SK-N-SH treated with all-trans-retinoic acid at 6 μM for 48 hours (cell line): ENCODE measurements at regions not wholly inside any gene's neighbourhood (a gene's known extent, or its start where the extent isn't known, plus 50 kb on each side); places are given as distances from the start of the nearest gene placed in this dataset.

Source experiments
- BACH2 ChIP-seq: fragments of 250-450 bp; sonication (Bioruptor Pico); IDR thresholded peaks from 2 replicates; pipeline ENCODE4 v1.9.0; 2021; ENCODE audit warnings: mild to moderate bottlenecking, borderline replicate concordance
- CSRNP3 ChIP-seq: fragments of 250-450 bp; sonication (Bioruptor Pico); IDR thresholded peaks from 2 replicates; pipeline ENCODE4 v1.5.1; 2021; ENCODE audit warnings: mild to moderate bottlenecking, moderate library complexity
- OSR1 ChIP-seq: fragments of 250-450 bp; sonication (Bioruptor Pico); IDR thresholded peaks from 2 replicates; pipeline ENCODE4 v1.8.0; 2022; ENCODE audit warnings: moderate library complexity, mild to moderate bottlenecking, inconsistent platforms
- RARB ChIP-seq: fragments of 250-450 bp; sonication (Bioruptor Pico); IDR thresholded peaks from 2 replicates; pipeline ENCODE4 v1.8.0; 2021; ENCODE audit warnings: mild to moderate bottlenecking, moderate library complexity
- SNAI2 ChIP-seq: fragments of 250-450 bp; sonication (Bioruptor Pico); IDR thresholded peaks from 2 replicates; pipeline ENCODE4 v1.5.0; 2020; ENCODE audit warnings: mild to moderate bottlenecking, moderate library complexity
- TOX ChIP-seq: fragments of 250-450 bp; sonication (Bioruptor Pico); IDR thresholded peaks from 2 replicates; pipeline ENCODE4 v1.8.0; 2021; ENCODE audit warnings: mild to moderate bottlenecking, moderate library complexity, borderline replicate concordance
- TSHZ2 ChIP-seq: fragments of 250-450 bp; sonication (Bioruptor Pico); IDR thresholded peaks from 2 replicates; pipeline ENCODE4 v1.5.0; 2020; ENCODE audit warnings: mild to moderate bottlenecking, moderate library complexity
- ZC3H10 ChIP-seq: fragments of 250-450 bp; sonication (Bioruptor Pico); IDR thresholded peaks from 2 replicates; pipeline ENCODE4 v1.5.1; 2021; ENCODE audit warnings: mild to moderate bottlenecking, moderate library complexity
- ZFP3 ChIP-seq: fragments of 250-450 bp; sonication (Bioruptor Pico); IDR thresholded peaks from 2 replicates; pipeline ENCODE4 v1.5.0; 2020; ENCODE audit warnings: mild to moderate bottlenecking, moderate library complexity
- ZFP30 ChIP-seq: fragments of 450-650 bp; formaldehyde crosslinking; IDR thresholded peaks from 2 replicates; pipeline ENCODE4 v1.5.0; 2022; ENCODE audit warnings: mild to moderate bottlenecking, moderate library complexity
- TF ChIP-seq, protein P1 (sequence below): fragments of 250-450 bp; sonication (Bioruptor Pico); IDR thresholded peaks from 2 replicates; pipeline ENCODE4 v1.8.0; 2020; ENCODE audit warnings: mild to moderate bottlenecking, moderate library complexity, borderline replicate concordance
- TF ChIP-seq, protein P2 (sequence below): fragments of 250-450 bp; sonication (Bioruptor Pico); IDR thresholded peaks from 2 replicates; pipeline ENCODE4 v1.8.0; 2021; ENCODE audit warnings: low read depth, mild to moderate bottlenecking, moderate library complexity, borderline replicate concordance
- TF ChIP-seq, protein P3 (sequence below): fragments of 250-450 bp; sonication (Bioruptor Pico); IDR thresholded peaks from 2 replicates; pipeline ENCODE4 v1.5.1; 2020; ENCODE audit warnings: low read depth, mild to moderate bottlenecking, moderate library complexity

- TF ChIP-seq, protein P1, sequence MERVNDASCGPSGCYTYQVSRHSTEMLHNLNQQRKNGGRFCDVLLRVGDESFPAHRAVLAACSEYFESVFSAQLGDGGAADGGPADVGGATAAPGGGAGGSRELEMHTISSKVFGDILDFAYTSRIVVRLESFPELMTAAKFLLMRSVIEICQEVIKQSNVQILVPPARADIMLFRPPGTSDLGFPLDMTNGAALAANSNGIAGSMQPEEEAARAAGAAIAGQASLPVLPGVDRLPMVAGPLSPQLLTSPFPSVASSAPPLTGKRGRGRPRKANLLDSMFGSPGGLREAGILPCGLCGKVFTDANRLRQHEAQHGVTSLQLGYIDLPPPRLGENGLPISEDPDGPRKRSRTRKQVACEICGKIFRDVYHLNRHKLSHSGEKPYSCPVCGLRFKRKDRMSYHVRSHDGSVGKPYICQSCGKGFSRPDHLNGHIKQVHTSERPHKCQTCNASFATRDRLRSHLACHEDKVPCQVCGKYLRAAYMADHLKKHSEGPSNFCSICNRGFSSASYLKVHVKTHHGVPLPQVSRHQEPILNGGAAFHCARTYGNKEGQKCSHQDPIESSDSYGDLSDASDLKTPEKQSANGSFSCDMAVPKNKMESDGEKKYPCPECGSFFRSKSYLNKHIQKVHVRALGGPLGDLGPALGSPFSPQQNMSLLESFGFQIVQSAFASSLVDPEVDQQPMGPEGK (CRISPR knock-in tag): no peak
- TF ChIP-seq SNAI2 (CRISPR knock-in tag): no peak
- no peak for TF ChIP-seq CSRNP3 (CRISPR knock-in tag)
- TF ChIP-seq, protein P2, sequence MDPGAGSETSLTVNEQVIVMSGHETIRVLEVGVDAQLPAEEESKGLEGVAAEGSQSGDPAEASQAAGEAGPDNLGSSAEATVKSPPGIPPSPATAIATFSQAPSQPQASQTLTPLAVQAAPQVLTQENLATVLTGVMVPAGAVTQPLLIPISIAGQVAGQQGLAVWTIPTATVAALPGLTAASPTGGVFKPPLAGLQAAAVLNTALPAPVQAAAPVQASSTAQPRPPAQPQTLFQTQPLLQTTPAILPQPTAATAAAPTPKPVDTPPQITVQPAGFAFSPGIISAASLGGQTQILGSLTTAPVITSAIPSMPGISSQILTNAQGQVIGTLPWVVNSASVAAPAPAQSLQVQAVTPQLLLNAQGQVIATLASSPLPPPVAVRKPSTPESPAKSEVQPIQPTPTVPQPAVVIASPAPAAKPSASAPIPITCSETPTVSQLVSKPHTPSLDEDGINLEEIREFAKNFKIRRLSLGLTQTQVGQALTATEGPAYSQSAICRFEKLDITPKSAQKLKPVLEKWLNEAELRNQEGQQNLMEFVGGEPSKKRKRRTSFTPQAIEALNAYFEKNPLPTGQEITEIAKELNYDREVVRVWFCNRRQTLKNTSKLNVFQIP: no peak
- TF ChIP-seq ZC3H10: no peak
- TF ChIP-seq ZFP3: no peak
- TF ChIP-seq RARB (CRISPR knock-in tag): no peak
- no peak for TF ChIP-seq TOX
- no peak for TF ChIP-seq OSR1 (CRISPR knock-in tag)
- TF ChIP-seq, protein P3, sequence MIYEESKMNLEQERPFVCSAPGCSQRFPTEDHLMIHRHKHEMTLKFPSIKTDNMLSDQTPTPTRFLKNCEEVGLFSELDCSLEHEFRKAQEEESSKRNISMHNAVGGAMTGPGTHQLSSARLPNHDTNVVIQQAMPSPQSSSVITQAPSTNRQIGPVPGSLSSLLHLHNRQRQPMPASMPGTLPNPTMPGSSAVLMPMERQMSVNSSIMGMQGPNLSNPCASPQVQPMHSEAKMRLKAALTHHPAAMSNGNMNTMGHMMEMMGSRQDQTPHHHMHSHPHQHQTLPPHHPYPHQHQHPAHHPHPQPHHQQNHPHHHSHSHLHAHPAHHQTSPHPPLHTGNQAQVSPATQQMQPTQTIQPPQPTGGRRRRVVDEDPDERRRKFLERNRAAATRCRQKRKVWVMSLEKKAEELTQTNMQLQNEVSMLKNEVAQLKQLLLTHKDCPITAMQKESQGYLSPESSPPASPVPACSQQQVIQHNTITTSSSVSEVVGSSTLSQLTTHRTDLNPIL: no peak
- no peak for TF ChIP-seq TSHZ2 (CRISPR knock-in tag)
- no peak for TF ChIP-seq ZFP30 (CRISPR knock-in tag)
- no peak for TF ChIP-seq BACH2 (CRISPR knock-in tag)
Measured at GRCh38 chr2:188664951-188665595, 309.1 kb upstream of the COL3A1 start.
